Inferior parietal cortex (tissue), 1 donor: ENCODE measurements at regions not wholly inside any gene's neighbourhood (a gene's known extent, or its start where the extent isn't known, plus 50 kb on each side); places are given as distances from the start of the nearest gene placed in this dataset.
A peak's percentile ranks its signal among the peaks of the same experiment; 100 is the strongest.
"Not testable (repeated sequence)": the region's sequence is repeated elsewhere in the genome, so short reads cannot be mapped to it uniquely, and the experiment has no call there.

Experiments
- DNase-seq: peaks from one replicate; pipeline ENCODE4 v3.0.0-alpha.2; 2016; ENCODE audit errors: extremely low spot score

- peak; percentile 15 for DNase-seq
These were observed 51.0 kb downstream of the IARS1 start for GRCh38 chr9:92242260-92243136.

- DNase-seq, result no peak
These were observed 56.6 kb downstream of the IARS1 start for GRCh38 chr9:92236915-92237314.

- DNase-seq, result no peak
These were observed 57.0 kb downstream of the IARS1 start for GRCh38 chr9:92236465-92236864.

GRCh38 chr9:92234514-92234913, 59.0 kb downstream of the IARS1 start:
- no peak for DNase-seq

GRCh38 chr9:92232190-92232589, 61.3 kb downstream of the IARS1 start:
- no peak for DNase-seq

GRCh38 chr9:92228628-92229027, 64.9 kb downstream of the IARS1 start:
- no peak for DNase-seq

GRCh38 chr9:92224177-92224576, 69.3 kb downstream of the IARS1 start:
- DNase-seq, result no peak

- no peak for DNase-seq
These were observed 69.7 kb downstream of the IARS1 start for GRCh38 chr9:92223758-92224157.

- no peak for DNase-seq
These were observed 84.6 kb downstream of the IARS1 start for GRCh38 chr9:92208693-92209524.

- DNase-seq, result no peak
These were observed 87.0 kb downstream of the IARS1 start for GRCh38 chr9:92206488-92206887.

- DNase-seq, result not testable (repeated sequence)
These were observed 88.7 kb upstream of the SPTLC1 start for GRCh38 chr9:92203887-92204286.

GRCh38 chr9:92198237-92198636, 83.0 kb upstream of the SPTLC1 start:
- not testable (repeated sequence) for DNase-seq

GRCh38 chr9:92196909-92197308, 81.7 kb upstream of the SPTLC1 start:
- DNase-seq, result no peak

- no peak for DNase-seq
These were observed 81.2 kb upstream of the SPTLC1 start for GRCh38 chr9:92196400-92196799.

- no peak for DNase-seq
These were observed 76.6 kb upstream of the SPTLC1 start for GRCh38 chr9:92191801-92192200.

- no peak for DNase-seq
These were observed 75.2 kb upstream of the SPTLC1 start for GRCh38 chr9:92190536-92190790.

- no peak for DNase-seq
These were observed 74.7 kb upstream of the SPTLC1 start for GRCh38 chr9:92189782-92190535.

- no peak for DNase-seq
These were observed 74.0 kb upstream of the SPTLC1 start for GRCh38 chr9:92188969-92189781.

GRCh38 chr9:92187989-92188714, 72.9 kb upstream of the SPTLC1 start:
- DNase-seq, result no peak

GRCh38 chr9:92187390-92187789, 72.2 kb upstream of the SPTLC1 start:
- DNase-seq, result no peak

GRCh38 chr9:92186631-92187030, 71.4 kb upstream of the SPTLC1 start:
- no peak for DNase-seq
